ENCODE measurements at regions not wholly inside any gene's neighbourhood (a gene's known extent, or its start where the extent isn't known, plus 50 kb on each side); places are given as distances from the start of the nearest gene placed in this dataset.

- Mint-ChIP-seq H3K9me3 (peaks cover 17% of the 10 kb centered on the region), H3K4me1 (peaks cover 30% of the 10 kb centered on the region), H3K27me3 (no peaks in the 10 kb centered on the region), H3K36me3 (peaks cover 14% of the 10 kb centered on the region), H3K27ac (no peak overlapping the region), H3K4me3 (no peak overlapping the region)
- no peak for DNase-seq
These were observed 214.4 kb upstream of the KLF3 start for GRCh38 chr4:38449506-38450174.

GRCh38 chr4:38452009-38452408 lies 212.0 kb upstream of the KLF3 start:
- peaks cover 15% of the 10 kb centered on the region for H3K9me3 Mint-ChIP-seq
- no peak overlapping the region for H3K27ac Mint-ChIP-seq
- DNase-seq = peak; percentile 7
- no peaks in the 10 kb centered on the region for H3K27me3 Mint-ChIP-seq
- no peak overlapping the region for H3K4me3 Mint-ChIP-seq
- H3K4me1 Mint-ChIP-seq = peaks cover 43% of the 10 kb centered on the region
- H3K36me3 Mint-ChIP-seq = peaks cover 17% of the 10 kb centered on the region

- Mint-ChIP-seq H3K4me1 (peaks cover 43% of the 10 kb centered on the region), H3K4me3 (no peak overlapping the region), H3K27me3 (no peaks in the 10 kb centered on the region), H3K9me3 (peaks cover 9% of the 10 kb centered on the region), H3K27ac (no peak overlapping the region), H3K36me3 (peaks cover 17% of the 10 kb centered on the region)
- DNase-seq = no peak
These were observed 211.5 kb upstream of the KLF3 start for GRCh38 chr4:38452542-38452941.

GRCh38 chr4:38453253-38453881 lies 210.6 kb upstream of the KLF3 start:
- Mint-ChIP-seq H3K27ac (no peak overlapping the region), H3K36me3 (peaks cover 17% of the 10 kb centered on the region), H3K9me3 (peaks cover 8% of the 10 kb centered on the region), H3K27me3 (no peaks in the 10 kb centered on the region), H3K4me1 (peaks cover 43% of the 10 kb centered on the region), H3K4me3 (no peak overlapping the region)
- no peak for DNase-seq

- Mint-ChIP-seq H3K27me3 (no peaks in the 10 kb centered on the region), H3K4me1 (peaks cover 43% of the 10 kb centered on the region), H3K36me3 (peaks cover 16% of the 10 kb centered on the region), H3K27ac (peak overlapping the region; percentile 40), H3K4me3 (no peak overlapping the region), H3K9me3 (peaks cover 8% of the 10 kb centered on the region)
- no peak for DNase-seq
These were observed 209.7 kb upstream of the KLF3 start for GRCh38 chr4:38454284-38454683.

DNA sequence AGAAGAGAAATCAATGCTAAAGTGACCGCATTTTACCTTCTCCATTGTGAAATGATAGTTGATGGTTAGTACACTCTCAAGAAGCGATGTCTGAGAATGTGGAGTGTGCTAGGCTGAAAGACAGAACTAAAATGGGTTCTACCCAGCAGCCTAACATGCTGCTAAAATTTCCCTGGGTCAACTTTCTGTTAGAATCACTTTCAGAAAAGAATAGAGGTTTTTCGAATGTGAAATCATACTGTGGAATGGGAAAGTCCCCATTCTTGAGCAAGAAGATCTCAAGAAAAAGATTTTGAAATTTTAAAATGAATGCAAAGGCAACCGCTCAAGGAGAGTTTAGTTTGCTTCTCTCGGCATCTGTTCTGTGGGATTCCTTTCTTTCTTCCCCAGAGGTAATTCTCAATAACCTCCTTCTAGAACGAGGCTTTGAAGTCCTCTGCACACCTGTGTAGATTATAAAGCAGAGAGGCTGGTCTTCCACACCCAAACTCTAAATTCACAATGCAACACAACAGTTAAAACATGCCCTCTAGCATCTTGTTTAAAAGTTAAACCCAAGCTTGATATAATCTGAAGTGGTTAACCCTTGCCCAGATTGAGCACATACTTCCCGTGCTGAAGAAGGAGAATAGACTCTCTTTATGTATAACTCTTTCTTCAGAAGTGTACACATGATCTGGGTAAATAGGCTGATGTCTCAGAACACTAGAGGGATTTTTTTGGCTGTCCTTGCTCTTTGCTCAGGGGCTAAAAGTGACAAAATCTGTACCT lies 208.7 kb upstream of the KLF3 start:
- Mint-ChIP-seq H3K9me3 (peaks cover 8% of the 10 kb centered on the region), H3K4me3 (no peak overlapping the region), H3K27me3 (no peaks in the 10 kb centered on the region), H3K36me3 (peaks cover 13% of the 10 kb centered on the region), H3K4me1 (peaks cover 42% of the 10 kb centered on the region), H3K27ac (peak overlapping the region; percentile 69)
- no peak for DNase-seq

GRCh38 chr4:38456096-38456495 lies 207.9 kb upstream of the KLF3 start:
- no peak overlapping the region for H3K27ac Mint-ChIP-seq
- H3K27me3 Mint-ChIP-seq = no peaks in the 10 kb centered on the region
- H3K4me3 Mint-ChIP-seq = no peak overlapping the region
- H3K9me3 Mint-ChIP-seq = peaks cover 8% of the 10 kb centered on the region
- no peak for DNase-seq
- peaks cover 13% of the 10 kb centered on the region for H3K36me3 Mint-ChIP-seq
- peaks cover 42% of the 10 kb centered on the region for H3K4me1 Mint-ChIP-seq

- H3K4me1 Mint-ChIP-seq = peaks cover 5% of the 10 kb centered on the region
- H3K36me3 Mint-ChIP-seq = peaks cover 3% of the 10 kb centered on the region
- H3K9me3 Mint-ChIP-seq = peaks cover under 1% of the 10 kb centered on the region
- H3K4me3 Mint-ChIP-seq = no peak overlapping the region
- no peak for DNase-seq
- H3K27me3 Mint-ChIP-seq = no peaks in the 10 kb centered on the region
- no peak overlapping the region for H3K27ac Mint-ChIP-seq
These were observed 202.7 kb upstream of the KLF3 start for GRCh38 chr4:38461342-38461741.

DNA sequence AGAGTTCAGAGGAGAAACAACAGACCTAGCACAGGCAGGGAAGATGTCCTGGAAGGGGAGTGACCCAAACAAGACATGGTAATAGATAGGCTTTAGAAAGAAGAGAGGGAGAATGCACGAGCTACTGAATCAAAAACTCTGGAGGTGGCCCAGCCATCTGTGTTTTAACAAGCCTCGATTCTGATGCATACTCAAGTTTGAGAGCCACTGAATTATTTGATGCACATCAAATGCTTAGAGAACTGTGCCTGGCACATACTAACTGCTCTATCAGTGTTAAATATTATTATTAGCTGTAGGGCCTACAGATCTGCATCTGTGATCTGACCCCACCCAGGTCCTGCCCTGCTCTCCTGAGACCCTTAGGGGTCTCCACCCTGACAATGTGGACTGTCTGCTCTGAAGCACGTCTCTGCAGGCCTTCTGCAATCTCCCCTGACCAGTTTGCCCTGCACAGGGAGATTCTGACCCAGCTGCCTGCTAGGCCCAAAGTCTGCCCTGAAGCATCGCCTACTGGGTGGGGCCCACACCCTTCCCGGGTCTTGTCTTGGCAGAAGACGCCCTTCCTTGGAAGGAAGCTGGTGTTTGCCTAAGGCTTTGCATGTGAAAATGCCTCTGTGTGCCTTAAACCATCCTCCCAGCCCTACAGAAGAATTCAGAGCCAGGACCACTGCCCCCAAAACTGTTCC lies 201.5 kb upstream of the KLF3 start:
- no peak overlapping the region for H3K4me3 Mint-ChIP-seq
- H3K27me3 Mint-ChIP-seq = no peaks in the 10 kb centered on the region
- DNase-seq = no peak
- no peak overlapping the region for H3K27ac Mint-ChIP-seq
- peaks cover 10% of the 10 kb centered on the region for H3K9me3 Mint-ChIP-seq
- H3K4me1 Mint-ChIP-seq = peaks cover 5% of the 10 kb centered on the region
- H3K36me3 Mint-ChIP-seq = peaks cover 10% of the 10 kb centered on the region

GRCh38 chr4:38463268-38463958 lies 200.6 kb upstream of the KLF3 start:
- H3K9me3 Mint-ChIP-seq = peaks cover 12% of the 10 kb centered on the region
- no peaks in the 10 kb centered on the region for H3K27me3 Mint-ChIP-seq
- H3K36me3 Mint-ChIP-seq = peaks cover 10% of the 10 kb centered on the region
- DNase-seq = no peak
- H3K4me3 Mint-ChIP-seq = no peak overlapping the region
- H3K27ac Mint-ChIP-seq = no peak overlapping the region
- H3K4me1 Mint-ChIP-seq = peaks cover 5% of the 10 kb centered on the region

DNA sequence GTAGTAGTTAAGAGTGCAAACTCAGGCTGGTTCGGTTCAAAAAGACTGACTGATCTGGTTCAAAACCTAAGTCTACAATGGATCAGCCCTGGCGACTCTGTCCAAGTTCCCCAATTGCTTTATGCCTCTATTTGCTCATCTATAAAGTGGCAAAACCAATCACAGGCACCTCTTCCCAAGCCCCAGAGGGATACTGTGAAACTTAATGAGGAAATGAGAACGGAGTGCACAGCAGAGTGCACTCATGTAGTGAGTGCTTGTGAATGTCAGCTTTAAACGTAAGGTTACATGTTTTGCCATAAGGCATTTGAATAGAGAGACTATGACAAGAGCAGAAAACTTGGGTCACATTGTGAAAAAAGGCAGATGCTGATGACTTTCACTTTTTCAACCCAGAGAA lies 199.7 kb upstream of the KLF3 start:
- no peaks in the 10 kb centered on the region for H3K27me3 Mint-ChIP-seq
- H3K4me3 Mint-ChIP-seq = no peak overlapping the region
- peaks cover 13% of the 10 kb centered on the region for H3K9me3 Mint-ChIP-seq
- peaks cover 5% of the 10 kb centered on the region for H3K4me1 Mint-ChIP-seq
- H3K36me3 Mint-ChIP-seq = peaks cover 10% of the 10 kb centered on the region
- no peak overlapping the region for H3K27ac Mint-ChIP-seq
- DNase-seq = no peak

DNA sequence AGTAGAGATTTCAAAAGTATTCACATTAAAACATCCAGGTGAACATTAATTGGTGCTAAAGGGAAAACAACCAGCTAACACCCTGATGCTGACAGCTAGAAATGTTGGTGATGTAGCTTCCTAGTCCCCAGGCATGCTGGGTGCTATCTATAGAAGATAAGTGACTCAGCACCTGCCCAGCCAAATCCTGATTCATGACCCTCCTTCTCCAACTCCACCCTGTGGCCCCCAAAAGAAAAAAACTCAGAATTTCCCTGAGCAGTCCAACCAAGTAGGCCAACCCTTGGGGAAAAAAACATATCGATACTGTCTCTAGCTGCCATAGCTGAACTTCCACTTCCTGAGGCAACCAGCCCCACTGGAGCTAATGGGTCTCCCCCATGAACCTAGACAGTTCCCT lies 197.6 kb upstream of the KLF3 start:
- no peak overlapping the region for H3K27ac Mint-ChIP-seq
- peaks cover 15% of the 10 kb centered on the region for H3K9me3 Mint-ChIP-seq
- no peaks in the 10 kb centered on the region for H3K27me3 Mint-ChIP-seq
- DNase-seq = no peak
- peaks cover 5% of the 10 kb centered on the region for H3K4me1 Mint-ChIP-seq
- H3K4me3 Mint-ChIP-seq = no peak overlapping the region
- peaks cover 12% of the 10 kb centered on the region for H3K36me3 Mint-ChIP-seq

GRCh38 chr4:38467296-38467695 lies 196.7 kb upstream of the KLF3 start:
- no peak overlapping the region for H3K27ac Mint-ChIP-seq
- no peak overlapping the region for H3K4me3 Mint-ChIP-seq
- H3K36me3 Mint-ChIP-seq = peaks cover 12% of the 10 kb centered on the region
- H3K9me3 Mint-ChIP-seq = peaks cover 15% of the 10 kb centered on the region
- DNase-seq = no peak
- H3K4me1 Mint-ChIP-seq = peaks cover 5% of the 10 kb centered on the region
- no peaks in the 10 kb centered on the region for H3K27me3 Mint-ChIP-seq

DNA sequence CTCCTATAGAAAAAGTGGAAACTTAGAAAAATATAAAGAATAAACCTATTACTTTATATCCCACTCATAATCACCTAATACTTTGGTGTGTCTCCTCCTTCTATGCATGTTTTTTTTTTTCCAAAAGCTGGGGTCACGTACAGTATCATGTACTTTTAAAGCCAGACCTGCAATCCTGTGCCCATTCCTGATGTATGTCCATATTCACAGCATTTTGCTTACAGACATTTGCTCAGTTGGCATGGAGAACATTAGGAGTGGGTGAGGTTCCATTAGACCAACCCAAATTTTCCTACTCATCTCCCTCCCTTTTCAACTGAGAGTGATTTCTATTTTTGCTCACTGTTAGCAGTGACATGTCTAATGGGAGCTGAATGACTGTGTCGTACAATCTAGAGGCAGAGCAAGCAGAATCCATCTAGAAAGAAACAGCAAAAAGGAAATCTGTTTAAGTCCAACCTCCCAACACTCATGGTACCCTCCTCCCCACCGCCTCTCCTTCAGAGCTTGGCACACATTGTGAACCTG lies 195.6 kb upstream of the KLF3 start:
- H3K4me3 Mint-ChIP-seq = no peak overlapping the region
- peaks cover 5% of the 10 kb centered on the region for H3K4me1 Mint-ChIP-seq
- no peak for DNase-seq
- peaks cover 15% of the 10 kb centered on the region for H3K9me3 Mint-ChIP-seq
- no peak overlapping the region for H3K27ac Mint-ChIP-seq
- peaks cover 12% of the 10 kb centered on the region for H3K36me3 Mint-ChIP-seq
- H3K27me3 Mint-ChIP-seq = no peaks in the 10 kb centered on the region
